IMR-90 (cell line): ENCODE measurements at regions not wholly inside any gene's neighbourhood (a gene's known extent, or its start where the extent isn't known, plus 50 kb on each side); places are given as distances from the start of the nearest gene placed in this dataset.

Experiments used
- ATAC-seq: fragments of 200-7000 bp; cut with Tn5 transposase; 2 replicates; pipeline ENCODE4 v1.9.1; 2020; ENCODE audit warnings: low read depth, mild to moderate bottlenecking, moderate library complexity
- BruUV-seq: library from RNA; stranded (reverse); fragments of 400-500 nt; replicated peaks from 2 replicates; lab custom pipeline; 2021; lab: Mats Ljungman, UMichigan
- CTCF ChIA-PET: fragments of 300-600 bp; formaldehyde crosslinking; extraction: SDS; loops from one replicate; lab custom pipeline; 2021; ENCODE audit warnings: antibody characterized with exemption; lab: Yijun Ruan, JAX
- POLR2A ChIA-PET: fragments of 300-600 bp; sonication (Branson Sonifier 250); formaldehyde crosslinking; loops from one replicate; lab custom pipeline; 2022; ENCODE audit warnings: antibody characterized with exemption; ENCODE audit not compliant: unreplicated experiment; lab: Charles Lee
- DNase-seq: peaks from one replicate; pipeline ENCODE4 v3.0.0; 2013
- H2AFZ ChIP-seq: replicated peaks from 2 replicates; pipeline ENCODE3; 2013; ENCODE audit warnings: low read length, mild to moderate bottlenecking; ENCODE audit not compliant: poor library complexity
- H2AK5ac ChIP-seq: 2 replicates; pipeline ENCODE4 v1.6.1; 2013; ENCODE audit warnings: low read depth, low read length, inconsistent platforms
- H2AK9ac ChIP-seq: replicated peaks from 2 replicates; pipeline ENCODE3; 2013; ENCODE audit warnings: mild to moderate bottlenecking, low read depth, low read length, moderate library complexity; ENCODE audit not compliant: poor library complexity
- H2BK120ac ChIP-seq: 2 replicates; pipeline ENCODE4 v1.6.1; 2013; ENCODE audit warnings: low read depth, low read length, inconsistent platforms
- H2BK15ac ChIP-seq: 3 replicates; pipeline ENCODE4 v1.6.1; 2013; ENCODE audit warnings: low read depth, low read length, inconsistent platforms
- H2BK20ac ChIP-seq: 2 replicates; pipeline ENCODE4 v1.6.1; 2013; ENCODE audit warnings: low read depth, mild to moderate bottlenecking, inconsistent platforms, low read length, moderate library complexity
- H2BK5ac ChIP-seq: 2 replicates; pipeline ENCODE4 v1.6.1; 2013; ENCODE audit warnings: mild to moderate bottlenecking, low read depth, low read length, inconsistent platforms; ENCODE audit not compliant: poor library complexity, severe bottlenecking
- H3K14ac ChIP-seq: replicated peaks from 2 replicates; pipeline ENCODE4 v1.6.1; 2013; ENCODE audit warnings: low read depth, low read length, inconsistent platforms
- H3K18ac ChIP-seq: 2 replicates; pipeline ENCODE4 v1.6.1; 2013; ENCODE audit warnings: low read depth, low read length, control low read depth
- H3K23ac ChIP-seq: 2 replicates; pipeline ENCODE4 v1.6.1; 2013; ENCODE audit warnings: low read depth, low read length, inconsistent platforms
- H3K27ac ChIP-seq: 2 replicates; pipeline ENCODE4 v1.5.1; 2013; ENCODE audit warnings: mild to moderate bottlenecking, control low read depth, low read length; ENCODE audit not compliant: insufficient read depth
- H3K27me3 ChIP-seq: 2 replicates; pipeline ENCODE4 v1.6.1; 2013; ENCODE audit warnings: low read length; ENCODE audit not compliant: control insufficient read depth, insufficient read depth
- H3K36me3 ChIP-seq: 2 replicates; pipeline ENCODE4 v1.6.1; 2013; ENCODE audit warnings: low read length, mixed read lengths; ENCODE audit not compliant: control insufficient read depth, insufficient read depth
- H3K4ac ChIP-seq: 2 replicates; pipeline ENCODE4 v1.6.1; 2013; ENCODE audit warnings: low read depth, low read length, inconsistent platforms
- H3K4me1 ChIP-seq: 2 replicates; pipeline ENCODE4 v1.6.1; 2013; ENCODE audit warnings: low read length, mixed read lengths; ENCODE audit not compliant: control insufficient read depth, insufficient read depth
- H3K4me2 ChIP-seq: 2 replicates; pipeline ENCODE4 v1.6.1; 2013; ENCODE audit warnings: low read depth, mild to moderate bottlenecking, control low read depth, low read length, moderate library complexity
- H3K4me3 ChIP-seq: 2 replicates; pipeline ENCODE4 v1.5.1; 2013; ENCODE audit warnings: low read depth, mild to moderate bottlenecking, control low read depth, low read length, moderate library complexity; ENCODE audit not compliant: insufficient read depth
- H3K56ac ChIP-seq: 2 replicates; pipeline ENCODE4 v1.6.1; 2013; ENCODE audit warnings: low read length, inconsistent platforms; ENCODE audit not compliant: insufficient read depth; ENCODE audit errors: extremely low read depth
- H3K79me1 ChIP-seq, 2 experiments: 2 replicates each; pipeline ENCODE4 v1.6.1; 2013; ENCODE audit warnings: low read length in 2 of 2, inconsistent platforms in 1 of 2, low read depth in 1 of 2
- H3K9ac ChIP-seq: 2 replicates; pipeline ENCODE4 v1.6.1; 2013; ENCODE audit warnings: low read depth, low read length, control low read depth
- H3K9me1 ChIP-seq: 2 replicates; pipeline ENCODE4 v1.6.1; 2013; ENCODE audit warnings: low read length, inconsistent platforms; ENCODE audit not compliant: insufficient read depth
- H3K9me3 ChIP-seq: 2 replicates; pipeline ENCODE4 v1.6.1; 2013; ENCODE audit warnings: low read length; ENCODE audit not compliant: control insufficient read depth, insufficient read depth
- H4K20me1 ChIP-seq: 2 replicates; pipeline ENCODE4 v1.6.1; 2013; ENCODE audit warnings: low read length, inconsistent platforms; ENCODE audit not compliant: insufficient read depth
- H4K5ac ChIP-seq: 2 replicates; pipeline ENCODE4 v1.6.1; 2013; ENCODE audit warnings: mild to moderate bottlenecking, low read depth, low read length, control low read depth
- H4K8ac ChIP-seq, 2 experiments: 2 replicates each; pipeline ENCODE4 v1.6.1; 2013; ENCODE audit warnings: low read depth in 2 of 2, low read length in 2 of 2, control low read depth in 1 of 2, inconsistent platforms in 1 of 2
- H4K91ac ChIP-seq: 2 replicates; pipeline ENCODE4 v1.6.1; 2013; ENCODE audit warnings: low read depth, low read length, inconsistent platforms; ENCODE audit not compliant: insufficient read depth
- BHLHE40 ChIP-seq: fragments of 150-350 bp; IDR thresholded peaks from 2 replicates; pipeline ENCODE4 v1.6.1; 2016; ENCODE audit warnings: mild to moderate bottlenecking, low read depth, low read length
- CEBPB ChIP-seq: IDR thresholded peaks from 2 replicates; pipeline ENCODE4 v1.6.1; 2012; ENCODE audit warnings: low read depth, low read length, improper control_type of control experiment
- CHD1 ChIP-seq: IDR thresholded peaks from 2 replicates; pipeline ENCODE4 v1.6.1; 2012; ENCODE audit warnings: low read depth, low read length, improper control_type of control experiment
- FOS ChIP-seq: fragments of 150-350 bp; IDR thresholded peaks from 2 replicates; pipeline ENCODE4 v1.6.1; 2016; ENCODE audit warnings: low read depth, low read length
- MAFK ChIP-seq: IDR thresholded peaks from 2 replicates; pipeline ENCODE4 v1.6.1; 2012; ENCODE audit warnings: low read depth, low read length, improper control_type of control experiment
- MAZ ChIP-seq: IDR thresholded peaks from 2 replicates; pipeline ENCODE4 v1.6.1; 2012; ENCODE audit warnings: low read depth, mild to moderate bottlenecking, low read length, improper control_type of control experiment, moderate library complexity, borderline replicate concordance
- POLR2A ChIP-seq: IDR thresholded peaks from 2 replicates; pipeline ENCODE4 v1.6.1; 2012; ENCODE audit warnings: mild to moderate bottlenecking, low read depth, low read length
- RAD21 ChIP-seq: IDR thresholded peaks from 2 replicates; pipeline ENCODE4 v1.6.1; 2012; ENCODE audit warnings: low read length, improper control_type of control experiment
- RCOR1 ChIP-seq: IDR thresholded peaks from 2 replicates; pipeline ENCODE4 v1.6.1; 2012; ENCODE audit warnings: mild to moderate bottlenecking, low read length, improper control_type of control experiment; ENCODE audit not compliant: insufficient replicate concordance
- RFX5 ChIP-seq: IDR thresholded peaks from 2 replicates; pipeline ENCODE4 v1.8.0; 2012; ENCODE audit warnings: low read depth, mild to moderate bottlenecking, low read length, moderate library complexity
- WGBS, 2 experiments: methylation state at CpG; one replicate each; pipeline versions ENCODE4 v1.1.5 to v1.1.7; 2013; ENCODE audit warnings: missing lambda C conversion rate in 2 of 2; ENCODE audit not compliant: insufficient read length in 1 of 2; ENCODE audit errors: extremely low coverage in 2 of 2; 5-methylcytosine and 5-hydroxymethylcytosine counted together
- dilution Hi-C: fragments of 300-500 bp; cut with HindIII; formaldehyde crosslinking; loops from one replicate; pipeline ENCODE4 v1.14.3; 2018; ENCODE audit warnings: low sequenced_read_pairs; ENCODE audit not compliant: unreplicated experiment
- in situ Hi-C: fragments of 300-500 bp; cut with MboI; formaldehyde crosslinking; loops from 3 replicates; pipeline ENCODE4 v1.14.3; 2019; ENCODE audit warnings: low sequenced_read_pairs, inconsistent platforms, mixed read lengths
- intact Hi-C: fragments of 100-400 bp; cut with micrococcal nuclease; formaldehyde crosslinking; loops from 2 replicates; pipeline ENCODE4 v1.10.0; 2022
- TF ChIP-seq, protein P1 (sequence below): fragments of 150-350 bp; IDR thresholded peaks from 2 replicates; pipeline ENCODE4 v1.6.1; 2016; ENCODE audit warnings: low read depth, mild to moderate bottlenecking, low read length, moderate library complexity, borderline replicate concordance
- TF ChIP-seq, protein P2 (sequence below): conservative IDR thresholded peaks from 2 replicates; pipeline ENCODE4 v1.5.1; 2012; ENCODE audit warnings: mild to moderate bottlenecking, low read depth, low read length, improper control_type of control experiment

DNA sequence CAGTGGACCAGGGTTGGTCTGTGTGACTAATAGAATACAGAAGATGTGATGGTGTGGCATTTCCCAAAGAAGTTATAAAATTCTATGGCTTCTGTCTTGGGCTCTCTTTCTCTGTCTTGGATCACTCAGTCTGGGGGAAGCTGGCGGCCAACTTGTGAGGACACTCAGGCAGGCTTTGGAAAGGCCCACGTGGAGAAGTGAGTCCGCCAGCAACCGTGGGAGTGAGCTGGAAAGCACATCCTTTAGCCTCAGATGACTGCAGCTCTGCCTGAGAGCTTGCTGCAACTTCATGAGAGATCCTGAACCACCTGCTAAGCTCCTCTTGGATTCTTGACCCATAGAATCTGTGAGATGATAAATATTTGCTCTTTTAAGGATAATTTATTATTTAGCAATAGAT lies 72.0 kb upstream of the RASGRP1 start:
- Histone ChIP-seq H3K23ac (no peak overlapping the region), H3K9ac (no peak overlapping the region), H4K5ac (no peak overlapping the region), H3K9me1 (no peaks in the 10 kb centered on the region), H3K56ac (no peak overlapping the region), H4K91ac (no peak overlapping the region), H2BK20ac (no peak overlapping the region), H3K4ac (no peak overlapping the region), H3K9me3 (no peaks in the 10 kb centered on the region), H3K27ac (no peak overlapping the region), H3K18ac (no peak overlapping the region), H3K4me3 (no peak overlapping the region), H3K27me3 (peaks cover 53% of the 10 kb centered on the region), H3K4me2 (no peak overlapping the region), H2BK120ac (no peak overlapping the region), H2BK5ac (no peak overlapping the region), H4K20me1 (no peaks in the 10 kb centered on the region), H2AK5ac (no peak overlapping the region), H2BK15ac (no peak overlapping the region), H3K36me3 (no peaks in the 10 kb centered on the region), H3K79me1 (no peaks in the 10 kb centered on the region), H4K8ac (no peak overlapping the region), H3K14ac (no peak overlapping the region), H2AK9ac (no peak overlapping the region), H3K4me1 (no peaks in the 10 kb centered on the region), H2AFZ (no peak overlapping the region)
- TF ChIP-seq MAFK (no peak), CHD1 (no peak), CEBPB (no peak), RAD21 (no peak), RCOR1 (no peak), MAZ (no peak), BHLHE40 (no peak), FOS (no peak), RFX5 (no peak), POLR2A (no peak)
- TF ChIP-seq, protein P1, sequence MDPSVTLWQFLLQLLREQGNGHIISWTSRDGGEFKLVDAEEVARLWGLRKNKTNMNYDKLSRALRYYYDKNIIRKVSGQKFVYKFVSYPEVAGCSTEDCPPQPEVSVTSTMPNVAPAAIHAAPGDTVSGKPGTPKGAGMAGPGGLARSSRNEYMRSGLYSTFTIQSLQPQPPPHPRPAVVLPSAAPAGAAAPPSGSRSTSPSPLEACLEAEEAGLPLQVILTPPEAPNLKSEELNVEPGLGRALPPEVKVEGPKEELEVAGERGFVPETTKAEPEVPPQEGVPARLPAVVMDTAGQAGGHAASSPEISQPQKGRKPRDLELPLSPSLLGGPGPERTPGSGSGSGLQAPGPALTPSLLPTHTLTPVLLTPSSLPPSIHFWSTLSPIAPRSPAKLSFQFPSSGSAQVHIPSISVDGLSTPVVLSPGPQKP = no peak
- TF ChIP-seq, protein P2, sequence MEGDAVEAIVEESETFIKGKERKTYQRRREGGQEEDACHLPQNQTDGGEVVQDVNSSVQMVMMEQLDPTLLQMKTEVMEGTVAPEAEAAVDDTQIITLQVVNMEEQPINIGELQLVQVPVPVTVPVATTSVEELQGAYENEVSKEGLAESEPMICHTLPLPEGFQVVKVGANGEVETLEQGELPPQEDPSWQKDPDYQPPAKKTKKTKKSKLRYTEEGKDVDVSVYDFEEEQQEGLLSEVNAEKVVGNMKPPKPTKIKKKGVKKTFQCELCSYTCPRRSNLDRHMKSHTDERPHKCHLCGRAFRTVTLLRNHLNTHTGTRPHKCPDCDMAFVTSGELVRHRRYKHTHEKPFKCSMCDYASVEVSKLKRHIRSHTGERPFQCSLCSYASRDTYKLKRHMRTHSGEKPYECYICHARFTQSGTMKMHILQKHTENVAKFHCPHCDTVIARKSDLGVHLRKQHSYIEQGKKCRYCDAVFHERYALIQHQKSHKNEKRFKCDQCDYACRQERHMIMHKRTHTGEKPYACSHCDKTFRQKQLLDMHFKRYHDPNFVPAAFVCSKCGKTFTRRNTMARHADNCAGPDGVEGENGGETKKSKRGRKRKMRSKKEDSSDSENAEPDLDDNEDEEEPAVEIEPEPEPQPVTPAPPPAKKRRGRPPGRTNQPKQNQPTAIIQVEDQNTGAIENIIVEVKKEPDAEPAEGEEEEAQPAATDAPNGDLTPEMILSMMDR = no peak
- in situ Hi-C loops (no loop called here), dilution Hi-C loops (no loop called here), intact Hi-C loops (no loop called here)
- DNase-seq (no peak), ATAC-seq (no peak)
- ChIA-PET POLR2A (no interaction called here), CTCF (no interaction called here)
- WGBS, 2 experiments = 47% methylated on average over 4 of the region's 4 CpGs; no CpG with 5 or more reads in 1 of the 2 experiments
- BruUV-seq = no TSS peak
